ENCODE measurements at regions not wholly inside any gene's neighbourhood (a gene's known extent, or its start where the extent isn't known, plus 50 kb on each side); places are given as distances from the start of the nearest gene placed in this dataset.
A peak's percentile ranks its signal among the peaks of the same experiment; 100 is the strongest.

DNA sequence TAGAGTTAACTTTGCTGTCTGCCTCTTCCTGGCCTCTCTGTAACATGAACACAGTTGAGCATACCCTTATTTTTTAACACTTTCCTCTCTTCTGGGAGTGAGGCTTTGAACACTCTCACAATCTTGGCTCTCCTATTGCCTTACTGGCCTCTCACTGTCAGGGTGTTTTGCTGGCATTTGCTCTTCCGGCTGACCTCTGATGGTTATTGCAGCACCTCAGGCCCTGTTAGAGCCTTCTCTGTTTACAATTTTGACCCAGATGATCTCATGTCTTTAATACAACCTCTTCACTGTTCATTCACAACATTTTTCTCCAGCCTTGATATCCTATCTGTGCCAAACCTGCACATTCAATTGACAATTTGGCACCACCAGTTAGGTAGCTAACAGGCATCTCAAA is 357.8 kb upstream of the USP15 start:
- DNase-seq = no peak
- in situ Hi-C loops (cut with MboI; ENCODE audit: low pct_unique_long_range_greater_than_20kb, low sequenced_read_pairs) = no loop called here

DNA sequence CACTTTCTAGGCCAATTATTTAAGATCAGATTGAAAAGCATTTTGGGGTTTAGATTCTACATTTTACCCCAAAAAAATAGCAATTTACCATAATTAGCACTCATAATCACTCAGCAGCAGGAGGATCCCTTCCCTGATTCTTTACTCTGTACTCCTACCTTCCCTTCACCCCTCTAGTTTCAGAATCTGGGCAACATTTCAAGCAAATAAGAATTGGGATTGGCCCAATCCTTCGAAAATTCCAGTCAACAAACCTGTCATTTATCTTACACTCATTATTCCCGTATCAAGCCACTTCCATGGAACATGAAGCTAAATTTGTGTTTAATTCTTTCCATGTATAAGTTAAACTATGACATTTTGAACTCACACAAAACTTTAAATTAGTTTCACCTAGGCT is 349.1 kb upstream of the USP15 start:
- no peak for DNase-seq
- in situ Hi-C loops (cut with MboI; ENCODE audit: low pct_unique_long_range_greater_than_20kb, low sequenced_read_pairs) = no loop called here

DNA sequence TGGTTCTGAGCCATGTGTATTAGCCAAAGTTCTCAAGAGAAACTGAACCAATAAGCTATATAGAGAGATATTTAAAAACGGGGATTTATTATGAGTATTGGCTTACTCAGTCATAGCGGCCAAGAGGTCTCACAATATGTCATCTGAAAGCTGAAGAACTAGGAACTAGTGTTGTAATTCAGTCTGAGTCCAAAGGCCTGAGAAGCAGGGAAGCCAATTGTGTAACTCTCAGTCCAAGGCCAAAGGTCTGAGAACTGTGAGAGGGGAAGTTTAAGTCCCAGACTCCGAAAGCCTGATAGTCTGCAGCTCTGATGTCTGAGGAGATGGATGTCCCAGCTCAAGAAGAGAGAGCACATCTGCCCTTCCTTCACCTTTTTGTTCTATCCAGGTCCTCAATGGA is 344.8 kb upstream of the USP15 start:
- DNase-seq = no peak
- in situ Hi-C loops (cut with MboI; ENCODE audit: low pct_unique_long_range_greater_than_20kb, low sequenced_read_pairs) = no loop called here

DNA sequence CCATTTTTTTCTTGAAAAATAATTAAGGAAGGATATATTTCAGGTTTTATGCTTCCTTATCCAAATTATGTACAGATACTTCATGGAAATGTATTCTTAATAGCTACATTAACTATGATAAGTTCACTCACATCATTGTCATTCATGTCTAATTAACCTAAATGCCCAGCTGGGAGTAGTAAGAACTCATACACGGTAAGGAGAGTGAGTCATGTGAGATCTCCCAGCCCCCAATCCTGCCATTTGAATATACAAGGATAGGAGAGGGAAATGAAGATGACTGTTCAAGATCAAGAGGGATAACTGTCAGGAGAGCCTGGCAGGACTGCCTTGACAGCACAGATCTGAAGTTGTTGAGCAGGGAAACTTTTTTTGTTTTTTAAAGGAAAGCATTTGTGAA is 343.4 kb upstream of the USP15 start:
- DNase-seq = no peak
- in situ Hi-C loops (cut with MboI; ENCODE audit: low pct_unique_long_range_greater_than_20kb, low sequenced_read_pairs) = no loop called here

- DNase-seq = no peak
- in situ Hi-C loops (cut with MboI; ENCODE audit: low pct_unique_long_range_greater_than_20kb, low sequenced_read_pairs) = no loop called here
Observed at GRCh38 chr12:61919686-61920085, 340.5 kb upstream of the USP15 start.

GRCh38 chr12:61920230-61920629 is 340.0 kb upstream of the USP15 start:
- DNase-seq = no peak
- in situ Hi-C loops (cut with MboI; ENCODE audit: low pct_unique_long_range_greater_than_20kb, low sequenced_read_pairs) = no loop called here

DNA sequence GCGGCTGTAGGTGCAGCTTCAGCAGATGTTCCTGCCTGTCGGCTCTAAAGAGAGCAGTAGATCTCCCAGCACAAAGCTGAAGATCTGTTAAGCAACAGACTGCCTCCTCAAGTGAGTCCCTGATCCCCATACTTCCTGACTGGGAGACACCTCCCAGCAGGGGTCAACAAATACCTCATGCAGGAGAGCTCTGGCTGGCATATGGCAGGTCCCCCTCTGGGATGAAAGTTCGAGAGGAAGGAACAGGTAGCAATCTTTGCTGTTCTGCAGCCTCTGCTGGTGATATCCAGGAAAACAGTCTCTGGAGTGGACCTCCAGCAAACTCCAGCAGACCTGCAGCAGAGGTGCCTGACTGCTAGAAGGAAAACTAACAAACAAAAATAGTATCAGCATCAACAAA is 337.1 kb upstream of the USP15 start:
- in situ Hi-C loops (cut with MboI; ENCODE audit: low pct_unique_long_range_greater_than_20kb, low sequenced_read_pairs) = no loop called here
- DNase-seq = no peak

DNA sequence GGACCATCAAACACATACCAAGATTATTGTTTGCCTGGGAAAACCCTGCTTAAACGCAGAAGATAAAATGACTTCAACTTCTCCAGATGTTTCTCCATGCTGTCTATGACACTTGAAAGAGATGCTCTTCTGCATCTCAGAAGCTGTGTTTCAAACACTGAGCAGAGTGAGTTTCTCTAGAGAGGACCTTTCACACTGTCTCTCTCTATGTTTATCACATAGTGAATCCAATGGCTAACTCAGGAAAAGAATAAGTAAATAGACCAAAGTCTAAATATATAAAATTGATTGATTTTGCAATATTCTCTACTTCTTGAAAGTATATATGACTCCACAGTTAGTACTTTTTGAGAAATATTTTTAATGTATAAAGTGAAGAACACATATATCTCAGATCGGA is 325.6 kb upstream of the USP15 start:
- no peak for DNase-seq
- in situ Hi-C loops (cut with MboI; ENCODE audit: low pct_unique_long_range_greater_than_20kb, low sequenced_read_pairs) = no loop called here

DNA sequence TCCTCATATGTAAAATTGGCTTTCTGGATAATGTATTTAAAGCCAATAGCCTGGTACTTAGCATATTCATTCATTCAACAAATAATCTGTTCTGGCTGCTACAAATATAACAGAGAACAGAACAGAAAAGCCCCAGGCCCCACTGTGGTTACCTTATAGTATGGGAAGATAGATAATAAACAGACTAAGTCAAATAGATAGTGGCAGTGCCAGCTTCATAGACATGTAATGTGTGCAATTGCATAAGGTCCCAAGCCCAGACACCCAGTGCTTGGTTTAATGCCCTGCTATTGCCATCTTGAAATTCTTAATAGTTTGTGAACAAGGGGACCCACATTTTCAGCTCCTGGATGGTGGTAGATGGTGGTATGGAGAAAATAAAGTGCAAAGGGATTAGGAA is 320.2 kb upstream of the USP15 start:
- in situ Hi-C loops (cut with MboI; ENCODE audit: low pct_unique_long_range_greater_than_20kb, low sequenced_read_pairs) = no loop called here
- DNase-seq = no peak

GRCh38 chr12:61956545-61956944 is 303.7 kb upstream of the USP15 start:
- in situ Hi-C loops (cut with MboI; ENCODE audit: low pct_unique_long_range_greater_than_20kb, low sequenced_read_pairs) = no loop called here
- DNase-seq = no peak

GRCh38 chr12:61974461-61974860 is 285.7 kb upstream of the USP15 start:
- in situ Hi-C loops (cut with MboI; ENCODE audit: low pct_unique_long_range_greater_than_20kb, low sequenced_read_pairs) = no loop called here
- no peak for DNase-seq

DNA sequence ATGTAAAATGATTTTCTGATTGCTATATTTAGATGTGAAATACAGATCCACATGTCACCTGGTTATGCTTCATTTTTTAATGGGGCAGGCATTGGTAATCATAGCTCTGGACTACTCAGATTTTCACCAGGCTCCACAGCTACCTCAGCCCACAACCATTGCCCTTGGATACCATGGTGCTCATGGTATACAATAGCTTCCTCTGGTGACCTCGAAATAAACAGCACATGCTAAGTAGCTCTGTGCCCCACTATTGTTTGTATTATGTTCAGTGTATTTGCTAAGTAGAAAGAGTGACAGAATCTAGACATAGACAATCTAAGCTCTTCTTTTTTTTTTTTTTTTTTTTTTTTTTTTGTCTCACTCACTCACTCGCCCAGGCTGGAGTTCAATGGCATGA is 274.4 kb upstream of the USP15 start:
- no peak for DNase-seq
- in situ Hi-C loops (cut with MboI; ENCODE audit: low pct_unique_long_range_greater_than_20kb, low sequenced_read_pairs) = no loop called here

DNA sequence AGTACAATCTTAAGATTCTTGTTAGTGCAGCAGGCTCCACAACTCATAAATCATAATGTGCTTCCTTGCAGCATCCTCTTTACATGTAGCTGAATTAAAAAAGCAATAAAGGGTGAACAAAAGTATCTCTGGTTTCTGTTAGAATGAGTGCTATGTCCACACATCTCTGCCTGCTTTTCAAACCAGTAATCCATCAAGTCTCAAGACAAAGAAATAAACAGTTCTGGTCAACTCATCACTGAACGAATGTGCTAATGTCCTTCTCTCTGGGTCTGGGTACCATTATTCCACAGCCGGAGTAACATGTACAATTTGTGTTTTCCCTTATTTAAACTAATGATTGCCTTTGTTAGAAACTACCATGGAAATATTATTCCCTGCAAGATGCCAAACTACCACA is 273.0 kb upstream of the USP15 start:
- DNase-seq = no peak
- in situ Hi-C loops (cut with MboI; ENCODE audit: low pct_unique_long_range_greater_than_20kb, low sequenced_read_pairs) = no loop called here

DNA sequence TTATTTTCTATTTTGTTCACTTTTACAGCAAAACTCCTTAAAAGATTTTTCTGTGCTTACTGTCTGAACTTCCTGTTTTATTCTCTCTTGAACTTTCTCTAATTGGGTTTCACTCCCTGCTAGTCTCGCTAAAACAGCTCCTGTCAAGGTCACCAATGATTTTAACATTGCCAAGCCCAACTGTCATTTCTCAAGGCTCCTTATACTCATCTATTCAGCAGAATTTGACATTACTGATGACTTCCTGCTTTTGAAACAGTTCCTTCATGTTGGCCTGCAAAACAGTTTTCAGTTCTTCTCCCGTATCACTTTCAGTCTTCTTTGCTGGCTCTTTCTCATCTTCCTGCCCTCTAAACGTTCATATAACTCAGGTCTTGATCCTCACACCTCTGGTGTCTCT is 268.5 kb upstream of the USP15 start:
- peak; percentile 4 for DNase-seq
- in situ Hi-C loops (cut with MboI; ENCODE audit: low pct_unique_long_range_greater_than_20kb, low sequenced_read_pairs) = no loop called here

- in situ Hi-C loops (cut with MboI; ENCODE audit: low pct_unique_long_range_greater_than_20kb, low sequenced_read_pairs) = no loop called here
Observed at GRCh38 chr12:61993734-61994345, 266.4 kb upstream of the USP15 start.

GRCh38 chr12:61996717-61997116 is 263.5 kb upstream of the USP15 start:
- in situ Hi-C loops (cut with MboI; ENCODE audit: low pct_unique_long_range_greater_than_20kb, low sequenced_read_pairs) = no loop called here
- DNase-seq = no peak

More at GRCh38 chr12:61993734-61994345, 266.4 kb upstream of the USP15 start:
- peak; percentile 73 for DNase-seq

DNA sequence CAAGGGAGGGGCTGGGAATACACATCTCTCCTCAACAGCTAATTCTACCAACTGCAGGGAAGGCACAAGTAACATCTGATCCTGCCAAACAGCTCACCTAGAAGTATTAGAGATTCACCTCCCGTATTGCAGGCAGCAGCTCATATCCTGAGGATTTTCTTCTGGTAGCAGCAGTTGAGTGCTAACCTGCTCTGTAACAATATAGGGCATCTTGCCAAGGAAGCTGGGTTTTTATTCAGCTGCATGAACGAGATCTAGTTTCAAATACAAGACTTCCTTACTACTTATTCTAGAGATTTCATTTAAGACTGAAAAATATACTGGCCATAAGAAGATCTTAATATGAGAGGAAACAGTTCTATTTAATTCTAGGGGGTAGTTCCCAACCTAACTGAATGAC is 261.4 kb upstream of the USP15 start:
- no peak for DNase-seq
- in situ Hi-C loops (cut with MboI; ENCODE audit: low pct_unique_long_range_greater_than_20kb, low sequenced_read_pairs) = no loop called here

DNA sequence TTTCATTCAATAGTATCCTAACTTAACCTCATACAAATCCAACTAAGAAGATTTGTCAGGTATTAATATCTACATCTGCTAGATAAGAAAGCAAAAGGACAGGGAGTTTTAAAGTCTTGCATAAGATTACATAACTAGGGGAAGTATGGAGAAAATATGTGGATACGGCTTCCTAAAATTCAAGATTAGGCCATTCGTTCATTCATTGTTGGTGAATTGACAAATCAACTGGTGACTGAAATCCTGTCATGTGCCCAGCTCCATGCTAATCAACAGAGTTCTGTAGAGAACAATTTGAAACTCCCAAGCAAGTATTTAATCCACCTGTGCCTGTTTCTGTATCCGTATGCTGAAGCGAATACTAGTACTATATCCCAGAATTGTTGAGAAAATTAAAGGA is 260.9 kb upstream of the USP15 start:
- in situ Hi-C loops (cut with MboI; ENCODE audit: low pct_unique_long_range_greater_than_20kb, low sequenced_read_pairs) = no loop called here
- DNase-seq = no peak

GRCh38 chr12:62001424-62001823 is 258.8 kb upstream of the USP15 start:
- in situ Hi-C loops (cut with MboI; ENCODE audit: low pct_unique_long_range_greater_than_20kb, low sequenced_read_pairs) = no loop called here
- DNase-seq = no peak

- in situ Hi-C loops (cut with MboI; ENCODE audit: low pct_unique_long_range_greater_than_20kb, low sequenced_read_pairs) = no loop called here
- DNase-seq = no peak
Observed at GRCh38 chr12:62003226-62003625, 257.0 kb upstream of the USP15 start.

DNA sequence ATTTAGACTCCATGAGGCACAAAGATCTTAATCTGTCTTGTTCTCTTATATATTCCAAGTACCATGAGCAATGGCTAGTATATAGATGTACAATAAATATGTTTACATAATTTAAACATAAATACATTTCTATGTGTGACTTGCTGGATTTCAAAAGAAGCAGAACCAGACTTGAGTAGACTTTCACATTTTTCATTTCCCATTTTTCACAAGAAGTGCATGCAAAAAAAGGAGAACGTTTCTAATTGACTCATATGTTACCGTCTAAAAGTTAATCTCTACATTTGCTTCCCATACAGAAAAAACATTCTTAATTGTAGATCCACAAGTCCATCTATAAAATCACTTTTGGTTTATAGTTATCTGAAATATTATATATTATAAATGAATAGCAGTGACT is 256.5 kb upstream of the USP15 start:
- in situ Hi-C loops (cut with MboI; ENCODE audit: low pct_unique_long_range_greater_than_20kb, low sequenced_read_pairs) = no loop called here

GRCh38 chr12:62005615-62006014 is 254.6 kb upstream of the USP15 start:
- in situ Hi-C loops (cut with MboI; ENCODE audit: low pct_unique_long_range_greater_than_20kb, low sequenced_read_pairs) = no loop called here
- no peak for DNase-seq

More for the DNA sequence above, 256.5 kb upstream of the USP15 start:
- no peak for DNase-seq
